NCI-H1105 (cell line): ENCODE measurements at regions not wholly inside any gene's neighbourhood (a gene's known extent, or its start where the extent isn't known, plus 50 kb on each side); places are given as distances from the start of the nearest gene placed in this dataset.
"Not testable (repeated sequence)": the region's sequence is repeated elsewhere in the genome, so short reads cannot be mapped to it uniquely, and the experiment has no call there.

Source experiments
- DNase-seq: peaks from one replicate; lab custom pipeline; 2025; lab: John Stamatoyannopoulos, UW

GRCh38 chr3:143901105-143901504 is 52.8 kb upstream of the SLC9A9 start:
- DNase-seq: no peak

GRCh38 chr3:143902210-143902609 is 53.9 kb upstream of the SLC9A9 start:
- no peak for DNase-seq

GRCh38 chr3:143910756-143911155 is 60.9 kb upstream of the DIPK2A start:
- DNase-seq: peak; percentile 7

GRCh38 chr3:143914257-143914656 is 57.4 kb upstream of the DIPK2A start:
- no peak for DNase-seq

GRCh38 chr3:143918848-143919247 is 52.8 kb upstream of the DIPK2A start:
- DNase-seq: no peak

- DNase-seq: not testable (repeated sequence)
These were observed 50.4 kb upstream of the DIPK2A start for GRCh38 chr3:143921176-143921575.
